AG08395 (cell line): ENCODE measurements at regions not wholly inside any gene's neighbourhood (a gene's known extent, or its start where the extent isn't known, plus 50 kb on each side); places are given as distances from the start of the nearest gene placed in this dataset.

Source experiments
- DNase-seq: peaks from one replicate; pipeline ENCODE4 v3.0.0; 2012; ENCODE audit warnings: mixed read lengths, low spot score

DNA sequence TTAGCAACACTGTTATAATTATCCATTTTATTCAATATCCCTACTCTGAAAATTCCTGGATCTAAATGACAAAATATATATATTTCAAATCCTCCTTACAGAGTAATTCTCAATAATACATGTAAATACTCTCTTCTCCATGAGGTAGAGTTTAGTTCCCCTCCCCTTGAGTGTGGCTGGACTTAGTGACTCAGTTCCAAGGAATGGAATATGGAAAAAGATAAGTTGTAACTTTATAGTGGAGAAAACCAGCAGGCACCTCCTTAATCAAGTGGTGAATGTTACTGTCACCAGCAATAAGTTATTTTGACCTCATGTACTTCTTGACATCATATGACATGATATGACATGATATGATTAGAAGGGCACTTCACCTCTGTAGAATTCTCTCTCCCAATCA lies 302.0 kb downstream of the RAB28 start:
- DNase-seq: no peak

DNA sequence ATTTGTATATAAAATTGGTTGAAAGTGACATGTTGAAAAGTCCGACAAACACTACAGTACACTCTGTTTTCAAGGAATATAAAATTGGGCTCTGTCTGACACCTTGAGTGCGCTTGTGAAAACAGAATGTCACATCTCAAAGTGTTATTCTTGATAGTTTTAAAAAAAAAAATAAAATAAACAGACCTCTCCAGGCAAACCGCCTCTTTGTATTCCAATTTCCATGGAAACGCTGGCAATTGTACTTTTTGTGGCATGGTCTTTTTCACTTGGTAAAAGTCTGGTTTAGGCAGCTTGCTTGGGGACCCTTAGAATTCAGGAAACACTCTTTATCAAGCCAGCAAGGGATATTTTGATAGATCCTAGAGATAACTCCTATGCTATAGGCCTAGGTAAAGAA lies 302.5 kb downstream of the RAB28 start:
- no peak for DNase-seq

DNA sequence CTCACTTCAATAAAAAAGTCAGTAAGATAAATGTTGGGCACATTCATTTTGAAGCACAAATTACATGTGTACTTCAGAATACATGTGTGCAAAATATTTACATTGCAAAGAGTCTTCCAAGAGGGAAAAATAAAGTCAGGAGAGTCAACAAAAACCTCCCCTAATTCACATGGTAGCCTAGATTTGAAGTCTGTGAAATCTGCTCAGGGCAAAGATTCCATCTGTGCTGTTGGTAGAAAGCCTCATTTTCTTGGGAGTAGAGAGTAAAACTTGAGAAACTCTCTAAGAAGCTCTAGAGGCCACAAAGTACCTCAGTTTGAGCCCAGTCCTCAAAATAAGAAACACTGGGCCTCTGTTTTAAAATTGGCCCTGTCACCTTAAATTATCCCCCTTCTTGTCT lies 303.4 kb downstream of the RAB28 start:
- no peak for DNase-seq

DNA sequence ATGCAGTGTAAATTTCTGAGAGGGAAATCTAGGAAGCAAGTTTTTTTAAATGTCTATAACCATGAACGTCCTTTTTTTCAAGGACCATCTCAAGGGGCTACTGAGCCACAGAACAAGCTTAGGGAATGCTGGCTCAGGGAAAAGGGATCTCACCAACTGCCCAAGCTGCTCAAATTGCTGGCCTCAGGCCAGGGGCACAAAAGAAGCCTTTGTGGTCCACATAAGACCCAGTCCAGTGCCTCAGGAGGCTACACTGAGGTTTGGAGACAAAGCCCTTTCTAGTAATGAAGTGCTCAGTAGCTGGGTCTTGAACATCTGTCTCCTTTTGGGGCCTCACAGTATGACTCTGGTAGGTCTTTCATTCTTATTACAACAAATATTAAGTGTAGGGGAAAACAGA lies 305.5 kb downstream of the RAB28 start:
- no peak for DNase-seq

DNA sequence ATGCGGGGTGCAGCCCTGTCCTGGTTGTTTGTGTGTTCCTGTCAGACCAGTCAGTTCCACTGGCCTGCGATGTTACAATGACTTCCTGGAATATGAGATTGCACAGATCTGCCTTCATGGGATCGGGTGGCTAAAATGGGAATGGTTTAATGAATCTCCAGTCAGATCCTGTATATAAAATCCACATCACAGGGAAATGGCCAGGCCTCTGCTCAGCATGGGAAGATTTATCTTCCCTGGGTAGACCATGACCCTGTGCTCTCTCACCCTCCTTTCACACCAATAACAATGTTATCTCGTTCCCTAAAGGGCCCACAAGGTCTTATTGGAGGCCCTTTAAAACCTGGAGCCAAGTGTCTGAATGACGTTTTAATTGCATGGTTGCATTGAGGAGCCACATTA lies 307.4 kb downstream of the RAB28 start:
- DNase-seq: no peak

DNA sequence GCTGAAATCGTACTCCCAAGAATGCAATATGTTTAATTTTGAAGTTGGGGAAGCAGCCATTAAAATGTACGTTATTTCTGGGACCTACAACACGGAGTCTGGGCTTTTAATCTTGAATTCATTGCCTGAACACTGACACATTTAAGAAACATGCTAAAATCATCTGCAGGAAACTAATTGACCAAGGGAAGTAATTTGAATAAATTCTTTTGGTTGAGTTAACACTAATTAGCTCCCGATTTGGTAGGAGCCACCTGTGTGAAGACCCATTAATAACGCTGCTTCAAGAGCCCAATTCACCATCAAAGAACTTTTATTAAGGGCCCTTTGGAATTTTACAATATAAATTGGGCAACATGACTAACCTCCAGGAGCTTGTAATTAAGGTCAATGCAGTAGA lies 309.2 kb downstream of the RAB28 start:
- DNase-seq: no peak

DNA sequence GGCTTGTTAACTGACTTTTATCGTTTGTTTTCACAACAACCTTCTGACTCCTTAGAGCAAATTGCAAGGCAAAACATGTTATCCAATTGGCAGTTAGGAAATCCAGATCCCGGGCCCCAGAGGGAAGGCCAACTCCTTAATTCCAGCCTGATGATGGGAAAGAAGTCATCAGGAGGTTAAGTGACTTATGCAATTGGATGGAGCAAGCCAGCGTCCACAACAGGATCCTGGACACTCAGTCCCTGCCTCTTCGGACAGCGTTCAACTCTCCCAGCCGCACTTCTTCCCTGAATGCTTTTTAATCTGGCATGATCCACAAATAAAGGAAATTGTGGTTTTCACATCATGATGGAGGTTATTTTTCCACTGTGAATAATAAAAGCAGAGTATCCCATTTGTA lies 310.1 kb downstream of the RAB28 start:
- DNase-seq: peak; percentile 34

DNA sequence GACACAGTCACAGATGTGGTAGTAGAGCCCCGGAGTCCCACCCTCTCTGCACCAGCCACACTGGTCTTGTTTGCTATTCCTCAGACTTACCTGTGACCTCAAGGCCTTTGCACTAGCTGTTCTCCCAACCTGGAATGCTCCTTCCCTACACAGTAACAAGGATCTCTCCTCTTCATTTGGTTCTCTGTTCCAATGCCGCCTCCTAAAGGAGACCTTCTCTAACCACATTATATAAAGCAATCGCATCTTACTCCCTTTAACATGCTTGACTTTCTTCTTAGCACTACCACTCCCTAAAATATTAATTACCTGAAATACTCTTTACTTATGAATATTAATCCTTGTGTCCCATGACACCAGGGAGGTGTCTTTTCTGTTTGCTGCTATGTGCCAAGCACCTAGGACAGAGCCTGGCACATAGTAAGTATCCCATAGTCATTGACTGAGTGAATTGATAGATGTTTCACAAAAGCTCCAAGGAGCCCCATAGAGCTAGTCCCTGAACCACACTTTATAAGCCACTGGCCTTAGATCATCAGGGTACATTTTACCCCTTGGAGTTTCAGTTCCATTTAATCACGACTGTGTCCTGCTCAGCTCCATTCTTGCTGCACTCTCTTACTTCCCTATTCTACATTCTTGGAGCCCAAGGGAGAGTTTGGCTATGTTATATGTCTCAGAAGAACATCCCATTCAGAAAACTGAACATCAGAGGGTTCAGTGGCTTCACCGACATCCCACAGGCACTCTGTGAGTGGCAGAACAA lies 312.7 kb downstream of the RAB28 start:
- DNase-seq: no peak

DNA sequence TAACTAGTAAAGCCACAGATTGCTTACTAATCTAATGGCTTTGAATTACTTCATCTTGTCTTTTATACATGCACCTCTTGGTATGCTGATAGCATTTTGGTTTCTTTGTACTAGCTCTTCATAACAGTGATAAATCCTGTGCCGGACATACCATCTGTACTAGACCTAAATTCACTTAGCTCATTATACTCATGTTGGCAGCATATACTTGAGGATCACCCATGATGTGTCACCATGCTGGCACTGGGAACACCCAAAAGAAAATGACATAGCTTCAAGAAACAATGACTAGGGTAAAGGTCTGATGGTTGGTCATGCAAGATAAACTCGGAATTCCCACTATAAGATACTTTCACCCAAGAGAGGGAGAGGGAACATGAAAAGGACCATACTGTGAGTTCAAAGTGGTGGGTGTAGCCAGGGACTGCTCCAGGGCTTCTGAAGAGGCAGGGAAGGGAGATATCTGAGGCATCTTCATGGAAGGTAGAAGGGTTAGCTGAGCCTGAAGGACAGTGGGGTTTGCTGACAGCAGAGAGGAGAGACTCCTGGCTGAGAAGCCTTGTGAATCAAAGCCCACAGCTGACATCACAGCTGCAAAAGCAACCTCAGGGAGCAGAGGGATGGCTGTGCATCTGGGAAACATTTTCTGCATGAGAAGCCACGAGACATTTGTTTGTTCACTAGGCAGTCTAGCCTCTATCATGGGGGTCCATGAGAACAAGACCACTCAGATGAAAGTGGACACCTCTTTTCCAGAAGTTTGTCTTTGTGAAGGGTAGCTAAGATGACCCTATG lies 314.2 kb downstream of the RAB28 start:
- no peak for DNase-seq

DNA sequence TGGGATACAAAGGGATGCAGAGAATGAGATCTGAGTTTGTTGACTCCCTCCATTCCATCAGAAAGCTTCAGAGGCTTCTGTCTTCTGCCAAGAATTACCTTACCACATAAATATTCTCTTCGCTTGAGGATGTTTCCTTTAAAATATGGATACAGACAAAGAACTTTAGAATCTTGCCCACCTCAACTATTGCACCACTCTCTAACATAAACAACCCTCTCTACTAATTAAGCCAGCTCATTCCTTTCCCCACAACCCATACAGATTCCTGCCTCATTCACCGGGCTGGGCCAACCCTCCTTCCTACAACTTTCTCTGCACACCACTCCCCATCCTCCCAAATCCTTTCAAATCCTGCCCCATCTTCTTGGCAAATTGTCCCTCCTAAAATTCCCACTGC lies 315.8 kb downstream of the RAB28 start:
- no peak for DNase-seq

DNA sequence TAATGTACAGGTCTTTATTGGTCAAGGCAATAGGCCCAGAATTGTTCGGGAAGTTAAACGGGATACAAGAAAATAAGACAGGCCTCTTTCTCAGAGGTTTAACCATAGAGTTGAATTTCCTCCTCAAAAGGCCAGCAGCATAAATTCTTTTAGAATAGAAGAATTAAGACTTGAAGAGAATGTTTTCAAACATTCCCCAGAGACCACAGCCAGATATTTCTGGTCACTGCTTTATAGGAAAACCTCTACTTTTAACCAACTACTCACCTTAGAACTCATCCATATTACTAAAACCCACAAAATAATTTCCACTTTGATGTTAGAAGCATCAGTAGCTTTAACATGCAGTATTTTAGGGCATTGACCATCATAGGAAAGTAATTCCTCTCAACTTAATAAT lies 317.9 kb downstream of the RAB28 start:
- DNase-seq: no peak

DNA sequence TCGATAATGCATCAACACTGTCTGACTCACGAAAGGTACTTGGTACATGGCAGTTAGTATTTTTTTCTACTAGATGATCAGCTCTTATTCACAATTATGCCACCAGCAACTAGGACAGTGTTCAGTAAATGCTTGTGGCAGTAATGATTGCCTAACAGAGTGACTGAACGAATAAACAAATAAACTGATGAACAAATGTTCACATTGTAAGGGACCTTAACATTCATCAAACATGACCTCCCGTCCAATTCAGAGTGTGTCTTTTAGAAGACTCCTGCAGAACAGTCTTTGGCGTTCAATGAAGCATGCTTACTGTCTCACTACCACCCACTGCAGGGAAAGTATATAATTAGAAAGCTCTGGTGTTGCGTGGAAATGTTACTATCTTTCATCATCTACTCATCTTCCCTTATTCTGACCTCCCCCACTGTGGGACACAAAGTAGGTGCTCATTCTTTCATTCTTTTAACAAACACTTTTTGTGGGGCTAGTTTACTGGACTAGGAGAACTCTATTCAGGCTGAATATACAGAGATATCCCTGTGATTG lies 319.3 kb downstream of the RAB28 start:
- no peak for DNase-seq

DNA sequence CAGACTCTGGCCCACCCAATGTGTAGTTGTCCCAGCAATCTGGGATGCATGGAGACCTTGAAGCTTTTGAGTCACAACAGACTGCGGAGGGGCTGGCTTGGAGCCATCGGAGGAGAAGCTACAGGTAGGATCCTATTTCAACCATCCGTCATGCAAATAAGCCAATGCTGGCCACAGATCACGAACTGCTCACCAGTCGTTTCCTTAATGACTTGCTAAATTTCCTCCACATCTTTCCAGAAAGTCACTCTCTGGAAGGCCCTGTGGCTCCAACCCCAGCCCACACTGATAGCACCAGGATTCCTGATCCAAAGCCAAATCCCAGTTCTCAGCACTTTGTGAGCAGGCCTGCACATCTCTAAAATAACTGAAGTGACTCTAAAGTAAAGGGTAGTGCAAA lies 321.3 kb downstream of the RAB28 start:
- no peak for DNase-seq

DNA sequence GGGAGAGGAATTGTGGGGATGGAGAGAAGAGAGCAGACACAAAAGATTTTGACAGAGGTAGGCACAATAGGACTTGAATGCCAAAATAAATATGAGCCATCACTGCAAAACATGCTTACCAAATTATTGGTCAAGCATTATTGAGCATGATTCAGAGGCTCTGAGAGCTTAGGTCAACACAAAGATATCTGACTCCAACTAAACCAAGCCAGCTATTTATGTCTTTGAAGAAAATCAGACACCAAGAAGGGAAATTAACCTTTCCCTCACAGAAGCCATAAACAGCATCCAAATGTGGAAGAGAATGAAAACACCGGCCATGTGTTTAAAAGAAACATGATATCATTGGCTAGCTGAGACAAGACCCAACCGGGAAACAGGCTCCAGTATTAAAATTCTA lies 323.2 kb downstream of the RAB28 start:
- DNase-seq: peak; percentile 63

DNA sequence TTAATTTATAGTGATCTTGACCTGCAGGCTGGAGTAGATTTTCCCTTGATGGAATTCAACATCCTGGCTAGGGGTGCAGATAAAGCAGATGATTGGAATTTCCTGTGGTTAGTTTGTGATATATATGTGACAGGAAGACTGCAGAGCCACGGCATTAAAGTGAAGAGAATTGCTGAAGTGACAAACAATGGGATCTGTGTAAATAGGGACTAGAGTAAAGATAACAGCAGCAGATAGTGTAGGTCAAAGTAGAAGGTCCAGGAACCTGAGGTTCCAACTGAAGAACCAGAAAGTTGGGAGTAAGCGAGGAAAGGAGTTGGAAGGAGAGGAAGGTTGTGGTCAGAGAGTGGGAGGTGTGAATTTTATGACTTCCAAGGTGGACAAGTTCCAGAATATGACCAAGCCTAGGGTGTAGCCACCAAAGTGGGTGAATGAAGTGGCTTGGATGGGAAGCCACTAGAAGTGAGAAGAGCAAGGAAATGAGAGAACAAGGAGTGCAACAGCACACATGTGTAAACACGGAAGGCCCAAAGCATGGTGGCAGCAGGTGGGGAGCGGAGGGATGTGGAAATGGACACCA lies 325.0 kb downstream of the RAB28 start:
- peak; percentile 22 for DNase-seq

DNA sequence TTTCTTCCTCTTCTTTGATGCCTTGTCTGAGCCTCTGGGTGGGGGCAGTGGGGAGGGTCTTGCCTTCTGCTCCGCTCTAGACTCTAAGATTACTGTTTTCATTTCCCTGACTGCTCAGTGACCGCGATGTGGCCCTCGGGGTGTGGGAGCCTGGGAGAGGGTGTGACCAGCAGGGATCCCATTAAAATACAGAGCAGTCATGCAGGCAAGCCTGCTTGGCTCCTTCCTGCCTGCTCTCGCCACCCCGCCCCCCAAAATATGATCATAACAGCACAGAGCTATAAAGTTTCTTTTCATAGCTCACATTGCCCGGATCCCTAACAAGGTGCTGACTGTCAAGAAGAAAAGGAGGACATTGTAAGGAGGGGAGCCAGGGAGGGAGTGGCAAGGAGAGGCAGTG lies 332.9 kb downstream of the RAB28 start:
- DNase-seq: no peak

DNA sequence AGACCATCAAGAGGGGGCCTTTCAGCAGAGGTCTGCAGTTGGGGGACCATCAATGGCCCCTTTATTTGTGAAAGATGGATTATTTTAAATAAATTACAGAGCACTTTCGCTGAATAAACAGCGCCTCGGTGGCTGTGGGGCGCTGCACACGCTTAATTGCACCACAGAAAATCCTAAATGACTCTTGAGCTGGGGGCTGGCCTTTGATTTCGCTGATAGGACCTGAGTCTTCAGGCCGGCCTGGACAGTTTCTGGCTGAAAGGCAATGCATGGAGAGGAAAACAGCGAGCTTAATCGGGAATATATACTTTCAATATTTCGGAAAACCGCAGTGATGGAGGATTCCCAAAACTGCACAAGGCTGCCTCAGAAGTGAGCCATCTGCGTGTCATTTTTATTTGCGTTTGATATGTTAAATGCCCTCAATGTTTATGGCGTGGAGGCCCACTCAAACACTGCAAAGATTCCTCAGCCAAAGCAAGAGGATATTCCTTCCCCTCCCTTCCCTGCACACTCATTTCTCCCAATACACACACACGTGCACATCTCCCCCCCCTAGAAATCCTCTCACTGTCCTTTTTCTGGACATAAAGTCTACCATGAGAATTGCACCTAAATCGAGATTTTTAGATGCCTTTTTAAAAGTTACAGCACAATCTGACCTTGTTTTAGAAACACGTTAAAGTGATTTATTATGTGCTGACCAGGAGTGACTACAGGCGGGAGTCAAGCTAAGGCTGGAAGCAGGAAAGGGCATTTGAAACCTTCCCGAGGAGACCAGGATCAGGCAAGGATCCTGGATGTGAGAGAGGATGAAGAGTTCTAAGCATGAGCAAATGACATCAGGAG lies 340.7 kb downstream of the RAB28 start:
- DNase-seq: no peak

DNA sequence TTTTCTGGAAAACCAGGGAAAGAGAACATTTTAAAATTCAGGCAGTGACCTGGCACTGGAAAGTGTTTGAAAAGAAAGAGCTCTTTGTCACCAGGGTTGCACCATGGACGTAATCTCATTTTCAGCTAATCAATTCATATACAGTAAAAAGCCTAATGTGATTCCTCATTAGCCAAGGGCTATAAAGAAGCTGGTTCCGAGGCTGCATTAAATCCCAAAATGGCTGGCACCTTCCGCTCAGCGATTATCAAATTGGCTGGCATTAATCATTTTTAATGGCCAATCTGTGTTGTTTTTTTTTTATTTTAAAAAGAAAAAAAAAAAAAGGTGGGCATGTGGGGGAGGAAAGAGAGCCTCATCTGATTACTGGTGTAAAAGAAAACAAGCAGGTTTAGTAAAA lies 341.4 kb downstream of the RAB28 start:
- DNase-seq: no peak

DNA sequence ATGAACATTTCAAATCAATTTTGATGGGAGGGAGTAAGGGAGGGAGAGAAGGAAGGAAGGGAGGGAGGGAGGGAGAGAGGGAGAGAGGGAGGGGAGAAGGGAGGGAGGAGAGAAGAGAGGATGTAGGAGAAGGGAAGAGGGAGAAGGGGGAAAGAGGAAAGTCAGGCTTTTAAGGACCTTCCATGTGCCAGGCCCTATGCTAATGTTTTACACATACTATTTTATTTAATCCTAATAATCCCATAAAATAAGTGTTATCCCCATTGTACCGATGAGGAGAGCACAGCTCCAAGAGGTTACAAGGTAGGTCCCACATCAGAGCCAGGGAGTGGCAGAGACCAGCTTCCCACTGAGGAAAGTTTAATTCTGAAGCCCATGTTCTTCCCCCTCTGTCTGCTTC lies 341.9 kb downstream of the RAB28 start:
- no peak for DNase-seq

DNA sequence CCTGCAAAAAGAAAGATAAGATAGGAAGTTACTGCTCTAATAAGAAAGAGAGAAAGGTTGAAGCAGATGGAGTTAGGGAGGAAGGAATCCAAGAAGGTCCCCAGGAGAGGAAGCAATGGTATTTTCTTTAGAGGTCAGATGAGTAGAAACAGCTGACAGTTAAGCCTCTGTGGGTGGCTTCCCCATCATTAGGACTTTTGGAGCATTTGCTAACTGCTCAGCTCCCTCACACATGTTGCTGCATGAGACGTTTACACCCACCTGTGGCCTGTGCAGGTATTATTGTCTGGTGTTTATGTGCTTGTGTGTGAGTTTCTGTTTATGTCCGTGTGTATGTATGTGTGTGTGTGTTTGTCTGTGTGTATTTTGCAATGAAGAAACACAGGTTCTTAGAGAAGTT lies 346.8 kb downstream of the RAB28 start:
- no peak for DNase-seq

DNA sequence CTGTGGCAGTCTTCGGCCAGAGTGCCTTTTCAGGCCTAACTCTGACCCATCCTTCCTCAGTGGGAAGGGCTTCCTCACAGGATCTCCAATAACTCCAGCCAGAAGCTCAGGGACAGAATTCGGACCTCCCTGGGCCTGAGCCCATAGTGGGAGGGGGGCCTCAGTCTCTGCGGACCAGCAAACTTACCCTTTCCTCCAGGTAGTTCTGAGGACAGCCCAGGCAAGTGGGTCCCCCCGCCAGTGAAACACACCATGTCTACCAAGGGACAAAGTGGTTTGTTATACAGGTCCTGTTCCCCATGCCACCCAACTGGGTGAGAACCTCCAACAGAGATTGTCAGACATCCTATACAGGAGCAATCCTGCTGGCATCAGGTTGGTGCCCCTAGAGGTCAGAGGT lies 350.4 kb downstream of the RAB28 start:
- DNase-seq: no peak

DNA sequence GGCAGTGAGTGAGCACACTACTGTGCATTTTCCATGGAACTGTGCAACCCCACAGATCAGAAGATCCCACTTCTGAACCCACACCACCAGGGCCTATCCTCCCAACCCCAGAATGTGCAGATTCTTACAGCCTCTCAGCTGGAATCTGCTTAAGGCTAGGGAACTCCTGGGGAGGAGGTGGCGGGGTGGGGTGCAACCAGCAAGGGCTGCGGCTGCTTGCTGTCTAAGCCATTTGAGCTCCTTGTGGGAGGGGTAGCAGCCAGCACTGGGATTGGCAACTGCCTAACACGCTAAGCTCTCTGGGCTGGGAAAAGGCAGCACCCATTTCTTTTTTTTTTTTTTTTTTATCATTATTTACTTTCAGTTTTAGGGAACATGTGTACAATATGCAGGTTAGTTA lies 353.3 kb downstream of the RAB28 start:
- DNase-seq: no peak
